Muscle of back (tissue), 3 donors: ENCODE measurements at regions not wholly inside any gene's neighbourhood (a gene's known extent, or its start where the extent isn't known, plus 50 kb on each side); places are given as distances from the start of the nearest gene placed in this dataset.
A peak's percentile ranks its signal among the peaks of the same experiment; 100 is the strongest.
"Not testable (repeated sequence)": the region's sequence is repeated elsewhere in the genome, so short reads cannot be mapped to it uniquely, and the experiment has no call there.

Experiments used
- DNase-seq, 3 donors: peaks; one replicate each; pipeline versions ENCODE4 v3.0.0 to v3.0.0-alpha.2; 2013

DNA sequence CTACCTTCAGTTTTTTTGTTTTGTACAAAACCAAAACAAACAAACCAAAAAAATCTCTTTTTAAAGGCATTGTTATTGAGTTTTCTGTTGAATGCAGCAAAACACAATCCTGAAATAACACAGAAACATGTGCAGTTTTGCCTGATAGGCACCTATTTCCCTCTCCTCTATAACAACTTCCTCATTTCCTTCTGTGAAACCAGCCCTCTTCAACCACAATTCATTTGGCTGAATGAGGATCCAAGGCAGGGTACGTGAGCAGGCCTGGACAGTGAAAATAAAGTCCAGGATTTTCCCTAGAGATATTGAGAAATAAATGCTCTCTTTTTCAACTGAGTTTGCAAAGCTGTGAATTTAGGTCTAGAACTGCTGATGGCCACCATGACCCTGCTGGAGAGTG is 134.8 kb upstream of the LARP1 start:
- DNase-seq: no peak

- no peak for DNase-seq
Measured at GRCh38 chr5:154618696-154619095, 136.5 kb upstream of the LARP1 start.

GRCh38 chr5:154614595-154614994 is 136.6 kb upstream of the HAND1 start:
- no peak for DNase-seq

DNA sequence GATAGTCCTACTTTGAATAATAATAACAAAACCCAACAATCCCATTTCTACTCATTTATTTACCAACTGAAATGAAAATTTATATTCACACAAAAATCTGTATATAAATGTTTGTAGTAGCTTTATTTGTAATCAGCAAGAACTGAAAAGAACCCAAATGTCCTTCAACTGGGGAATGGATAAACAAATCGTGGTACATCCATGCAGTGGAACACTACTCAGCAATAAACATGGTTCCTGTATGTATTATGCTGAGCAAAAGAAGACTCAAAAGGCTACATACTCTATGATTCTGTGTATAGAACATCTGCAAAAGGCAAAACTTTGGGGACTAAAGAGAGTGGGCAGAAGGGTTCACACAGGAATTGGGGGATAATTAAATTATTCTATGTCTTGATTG is 136.1 kb upstream of the HAND1 start:
- no peak for DNase-seq

GRCh38 chr5:154612666-154613065 is 134.6 kb upstream of the HAND1 start:
- no peak for DNase-seq

GRCh38 chr5:154611341-154611767 is 133.3 kb upstream of the HAND1 start:
- peak in 1 of 3 donors; percentile 37 for DNase-seq

- DNase-seq: peak in 2 of 3 donors; percentile 66 to 79
Measured at GRCh38 chr5:154610321-154611154, 132.5 kb upstream of the HAND1 start.

GRCh38 chr5:154609251-154609650 is 131.2 kb upstream of the HAND1 start:
- no peak for DNase-seq

GRCh38 chr5:154608531-154609011 is 130.5 kb upstream of the HAND1 start:
- no peak for DNase-seq

DNA sequence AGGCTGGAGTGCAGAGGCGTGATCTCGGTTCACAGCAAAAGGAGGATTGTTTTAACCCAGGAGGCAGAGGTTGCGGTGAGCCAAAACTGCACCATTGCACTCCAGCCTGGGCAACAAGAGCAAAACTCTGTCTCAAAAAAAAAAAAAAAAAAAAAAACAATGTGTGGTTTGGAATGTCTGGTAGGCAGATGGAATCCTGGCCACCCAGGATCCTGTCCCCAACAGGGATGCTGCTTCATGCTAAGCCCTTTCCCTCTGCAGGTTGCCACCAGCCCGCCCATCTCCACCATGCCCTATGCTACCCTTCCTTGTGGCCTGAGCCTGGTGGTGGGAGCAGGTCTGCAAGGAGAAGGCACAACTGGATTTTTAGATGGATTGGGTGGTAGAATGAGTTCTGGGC is 129.7 kb upstream of the HAND1 start:
- no peak for DNase-seq

DNA sequence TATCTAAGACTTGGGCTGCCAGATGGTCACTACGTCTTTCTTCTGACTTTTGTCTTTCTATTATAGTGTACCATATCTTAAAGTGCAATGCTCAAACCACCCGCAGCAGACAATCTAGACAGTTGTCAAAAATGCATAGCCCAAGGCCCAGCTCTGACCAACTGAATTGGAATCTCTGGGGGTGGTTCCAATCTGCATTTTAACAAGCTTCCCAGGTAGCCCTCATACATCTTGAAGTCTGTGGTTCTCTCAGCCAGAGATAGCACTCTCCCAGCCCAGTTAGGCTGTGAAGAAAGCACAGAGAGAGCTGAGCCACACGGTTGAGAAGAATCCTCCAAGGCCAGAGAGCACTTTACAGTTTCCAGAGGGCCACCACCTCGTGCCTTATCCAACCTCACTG is 128.2 kb upstream of the HAND1 start:
- DNase-seq: no peak

- peak in 1 of 3 donors; percentile 34 for DNase-seq
Measured at GRCh38 chr5:154603953-154604679, 126.1 kb upstream of the HAND1 start.

DNA sequence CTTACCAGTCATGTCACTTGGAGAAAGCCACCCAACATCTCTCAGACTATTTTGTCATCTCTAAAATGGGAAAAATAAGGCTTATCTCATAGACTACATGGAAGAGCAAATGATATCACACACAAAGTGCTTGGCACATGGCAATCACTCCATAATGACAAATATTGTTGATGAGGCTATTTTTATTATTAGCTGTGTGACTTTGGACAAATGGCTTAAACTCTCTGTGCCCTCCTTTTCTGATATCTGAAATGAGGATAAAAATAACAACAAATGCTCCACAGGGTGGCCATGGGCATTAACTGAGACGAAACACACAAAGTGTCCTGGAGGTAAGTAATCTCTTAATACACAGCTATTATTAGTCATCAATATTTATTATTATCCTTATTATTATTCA is 125.5 kb upstream of the HAND1 start:
- DNase-seq: no peak

DNA sequence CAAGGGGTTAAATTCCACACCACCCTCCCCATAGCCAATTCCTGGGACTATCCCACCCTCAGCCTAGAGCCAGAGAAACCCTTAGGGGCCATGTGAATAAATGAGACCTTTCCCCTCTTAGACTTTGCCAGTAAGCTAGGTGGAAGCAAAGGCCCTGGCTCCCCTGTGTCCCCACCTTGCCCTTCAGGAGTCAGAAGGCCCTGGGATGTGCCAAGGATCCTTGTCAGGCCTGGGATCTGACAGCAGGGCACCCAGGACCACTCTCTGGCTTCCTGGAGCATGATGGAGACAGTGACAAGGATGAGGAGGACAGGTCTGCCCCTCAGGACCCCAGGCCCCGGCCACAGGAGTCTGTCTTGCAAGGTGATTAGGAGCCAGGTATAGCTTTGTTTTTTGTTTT is 125.0 kb upstream of the HAND1 start:
- no peak for DNase-seq

DNA sequence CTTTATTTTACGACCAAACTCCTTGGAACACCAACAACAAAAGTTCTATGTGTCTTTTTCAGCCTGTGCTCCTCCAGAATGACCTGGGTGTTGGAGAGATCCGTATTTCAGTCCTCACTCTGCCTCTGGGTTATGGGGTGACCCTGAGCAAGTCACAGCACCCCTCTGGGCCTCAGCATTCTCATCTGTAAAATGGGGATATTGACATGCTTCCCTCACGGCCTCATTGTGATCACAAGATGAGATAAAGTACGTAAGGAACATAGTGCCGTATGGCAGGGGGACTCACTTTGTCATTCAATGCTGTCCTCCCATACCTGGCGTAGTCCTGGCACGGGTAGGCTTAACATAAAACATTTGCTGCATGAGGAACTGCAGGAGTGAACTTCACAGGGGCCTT is 123.0 kb upstream of the HAND1 start:
- no peak for DNase-seq

DNA sequence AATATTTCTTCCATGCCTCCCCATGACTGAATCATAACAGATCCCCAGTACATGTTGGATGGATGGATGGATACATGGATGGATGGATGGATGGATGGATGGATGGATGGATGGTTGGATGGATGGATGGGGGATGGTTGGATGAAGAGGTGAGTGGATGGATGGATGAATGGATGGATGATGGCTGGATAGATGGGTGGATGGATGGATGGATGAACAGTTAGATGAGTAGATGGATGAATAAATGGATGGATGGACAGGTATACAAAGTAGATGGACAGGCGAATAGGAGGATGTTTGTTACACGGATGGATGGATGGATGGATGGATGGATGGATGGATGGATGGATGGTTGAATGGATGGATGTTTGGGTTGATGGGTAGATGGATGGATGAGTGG is 120.0 kb upstream of the HAND1 start:
- no peak for DNase-seq

GRCh38 chr5:154596844-154597243 is 118.8 kb upstream of the HAND1 start:
- DNase-seq: not testable (repeated sequence)

GRCh38 chr5:154595662-154596061 is 117.6 kb upstream of the HAND1 start:
- no peak for DNase-seq

GRCh38 chr5:154593796-154594195 is 115.8 kb upstream of the HAND1 start:
- DNase-seq: no peak

DNA sequence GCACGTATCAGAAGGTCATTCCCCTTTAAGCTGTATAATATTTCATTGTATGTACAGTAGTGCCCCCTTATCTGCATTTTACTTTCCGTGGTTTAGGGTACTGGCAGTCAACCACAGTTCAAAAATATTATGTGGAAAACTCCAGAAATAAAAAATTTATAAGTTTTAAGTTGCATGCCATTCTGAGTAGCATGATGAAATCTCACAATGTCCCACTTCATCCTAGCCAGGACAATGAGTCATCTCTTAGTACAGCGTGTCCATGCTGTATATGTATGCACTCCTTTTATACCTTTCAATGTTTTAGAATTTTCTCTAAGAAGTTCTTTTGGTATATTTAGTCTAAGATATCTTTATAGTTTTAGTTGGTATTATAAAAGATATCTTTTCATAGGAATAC is 115.0 kb upstream of the HAND1 start:
- peak in 1 of 3 donors; percentile 14 for DNase-seq

GRCh38 chr5:154590093-154590724 is 112.2 kb upstream of the HAND1 start:
- no peak for DNase-seq

DNA sequence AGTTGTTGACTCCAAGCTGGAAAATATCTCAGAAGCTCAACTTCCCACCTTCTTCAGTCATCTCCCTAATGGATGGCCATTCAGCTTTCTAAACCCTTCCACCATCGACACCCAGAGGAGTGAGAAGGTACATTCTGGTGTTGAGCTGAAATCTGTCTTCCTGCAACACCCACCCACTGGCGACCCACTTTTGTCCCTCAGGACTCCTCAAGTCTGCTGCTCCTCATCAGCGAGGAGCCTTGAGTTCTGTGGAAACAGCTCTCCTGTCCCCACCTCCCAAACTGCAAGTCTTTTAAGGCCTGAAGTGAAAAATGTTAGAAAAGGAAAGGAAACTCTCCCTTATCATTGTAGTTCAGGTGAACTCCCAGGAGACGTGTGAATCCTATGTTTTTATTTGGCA is 111.5 kb upstream of the HAND1 start:
- DNase-seq: no peak
